DND-41 (cell line): ENCODE measurements at regions not wholly inside any gene's neighbourhood (a gene's known extent, or its start where the extent isn't known, plus 50 kb on each side); places are given as distances from the start of the nearest gene placed in this dataset.

Source experiments
- ATAC-seq: fragments of 200-7000 bp; cut with Tn5 transposase; 3 replicates; pipeline ENCODE4 v1.9.1; 2021; ENCODE audit warnings: low read depth; ENCODE audit not compliant: insufficient read depth
- DNase-seq: peaks from one replicate; pipeline ENCODE4 v3.0.0-alpha.2; 2020
- H2AFZ ChIP-seq: 2 replicates; pipeline ENCODE4 v1.6.0; 2012; ENCODE audit warnings: low read depth, low read length
- H3K27ac ChIP-seq: 2 replicates; pipeline ENCODE4 v1.5.1; 2012; ENCODE audit warnings: low read length, inconsistent platforms
- H3K27me3 ChIP-seq: fragments of 200-600 bp; sonication (generic); 2 replicates; pipeline ENCODE4 v1.6.0; 2012; ENCODE audit warnings: low read length, mild to moderate bottlenecking, inconsistent platforms; ENCODE audit not compliant: insufficient read depth, poor library complexity
- H3K36me3 ChIP-seq: 2 replicates; pipeline ENCODE4 v1.5.1; 2012; ENCODE audit warnings: low read length, inconsistent platforms; ENCODE audit not compliant: insufficient read depth
- H3K4me1 ChIP-seq: 2 replicates; pipeline ENCODE4 v1.5.1; 2012; ENCODE audit warnings: mild to moderate bottlenecking, low read length; ENCODE audit not compliant: insufficient read depth
- H3K4me2 ChIP-seq: 2 replicates; pipeline ENCODE4 v1.6.0; 2012; ENCODE audit warnings: mild to moderate bottlenecking, moderate library complexity, low read length, inconsistent platforms; ENCODE audit not compliant: insufficient read depth
- H3K4me3 ChIP-seq, 2 experiments: fragments of 200-600 bp in 1 of 2; shearing (Covaris generic) in 1 of 2; 2 replicates each; pipeline ENCODE4 v1.5.1; 2012 to 2016; ENCODE audit warnings: inconsistent platforms in 2 of 2, low read length in 2 of 2, mild to moderate bottlenecking in 2 of 2, low read depth in 1 of 2, moderate library complexity in 1 of 2
- H3K79me2 ChIP-seq: 2 replicates; pipeline ENCODE4 v1.6.0; 2012; ENCODE audit warnings: low read length, inconsistent platforms; ENCODE audit not compliant: insufficient read depth
- H3K9ac ChIP-seq: 2 replicates; pipeline ENCODE4 v1.6.0; 2012; ENCODE audit warnings: low read depth, mild to moderate bottlenecking, inconsistent platforms, low read length, moderate library complexity
- H3K9me3 ChIP-seq: 2 replicates; pipeline ENCODE4 v1.5.1; 2012; ENCODE audit warnings: low read length, moderate library complexity, mild to moderate bottlenecking, inconsistent platforms; ENCODE audit not compliant: insufficient read depth, severe bottlenecking
- H4K20me1 ChIP-seq: 2 replicates; pipeline ENCODE4 v1.6.0; 2012; ENCODE audit warnings: low read length; ENCODE audit not compliant: insufficient read depth
- EZH2 ChIP-seq: IDR thresholded peaks from 3 replicates; pipeline ENCODE4 v1.6.1; 2012; ENCODE audit warnings: borderline replicate concordance, low read depth, mild to moderate bottlenecking, moderate library complexity, low read length, inconsistent platforms; ENCODE audit not compliant: severe bottlenecking
- TF ChIP-seq, protein P1 (sequence below): IDR thresholded peaks from 2 replicates; pipeline ENCODE4 v1.5.1; 2012; ENCODE audit warnings: borderline replicate concordance, low read length, moderate library complexity, mild to moderate bottlenecking; ENCODE audit not compliant: poor library complexity, severe bottlenecking; ENCODE audit errors: extremely low read depth

DNA sequence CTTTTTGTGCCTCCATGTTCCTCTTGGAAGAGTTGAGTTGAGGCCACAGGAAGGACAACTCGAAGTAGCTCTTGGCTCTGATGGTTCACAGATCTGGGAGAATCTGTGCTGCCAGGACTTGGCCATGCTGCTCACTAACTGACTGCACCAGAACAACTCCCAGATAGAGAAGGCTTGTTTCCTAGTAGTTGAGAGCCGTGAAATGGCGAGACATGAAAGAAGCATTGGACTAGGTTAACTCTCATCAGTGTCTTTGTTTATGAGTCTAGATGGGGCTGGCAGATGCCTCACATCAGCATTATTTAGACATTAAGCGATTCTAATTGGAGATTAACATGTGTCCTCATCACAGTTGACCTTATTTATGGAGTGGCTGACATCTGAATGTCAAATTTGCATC, 92.9 kb upstream of the AGBL1 start:
- H3K9ac ChIP-seq = no peak overlapping the region
- no peaks in the 10 kb centered on the region for H3K79me2 ChIP-seq
- H3K4me1 ChIP-seq = no peaks in the 10 kb centered on the region
- TF ChIP-seq, protein P1, sequence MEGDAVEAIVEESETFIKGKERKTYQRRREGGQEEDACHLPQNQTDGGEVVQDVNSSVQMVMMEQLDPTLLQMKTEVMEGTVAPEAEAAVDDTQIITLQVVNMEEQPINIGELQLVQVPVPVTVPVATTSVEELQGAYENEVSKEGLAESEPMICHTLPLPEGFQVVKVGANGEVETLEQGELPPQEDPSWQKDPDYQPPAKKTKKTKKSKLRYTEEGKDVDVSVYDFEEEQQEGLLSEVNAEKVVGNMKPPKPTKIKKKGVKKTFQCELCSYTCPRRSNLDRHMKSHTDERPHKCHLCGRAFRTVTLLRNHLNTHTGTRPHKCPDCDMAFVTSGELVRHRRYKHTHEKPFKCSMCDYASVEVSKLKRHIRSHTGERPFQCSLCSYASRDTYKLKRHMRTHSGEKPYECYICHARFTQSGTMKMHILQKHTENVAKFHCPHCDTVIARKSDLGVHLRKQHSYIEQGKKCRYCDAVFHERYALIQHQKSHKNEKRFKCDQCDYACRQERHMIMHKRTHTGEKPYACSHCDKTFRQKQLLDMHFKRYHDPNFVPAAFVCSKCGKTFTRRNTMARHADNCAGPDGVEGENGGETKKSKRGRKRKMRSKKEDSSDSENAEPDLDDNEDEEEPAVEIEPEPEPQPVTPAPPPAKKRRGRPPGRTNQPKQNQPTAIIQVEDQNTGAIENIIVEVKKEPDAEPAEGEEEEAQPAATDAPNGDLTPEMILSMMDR = no peak
- no peak for TF ChIP-seq EZH2
- H3K27ac ChIP-seq = no peak overlapping the region
- no peaks in the 10 kb centered on the region for H3K36me3 ChIP-seq
- no peaks in the 10 kb centered on the region for H4K20me1 ChIP-seq
- no peaks in the 10 kb centered on the region for H3K9me3 ChIP-seq
- ATAC-seq (no peak), DNase-seq (no peak)
- no peak overlapping the region for H3K4me2 ChIP-seq
- no peaks in the 10 kb centered on the region for H3K27me3 ChIP-seq
- no peak overlapping the region for H3K4me3 ChIP-seq
- no peak overlapping the region for H2AFZ ChIP-seq

DNA sequence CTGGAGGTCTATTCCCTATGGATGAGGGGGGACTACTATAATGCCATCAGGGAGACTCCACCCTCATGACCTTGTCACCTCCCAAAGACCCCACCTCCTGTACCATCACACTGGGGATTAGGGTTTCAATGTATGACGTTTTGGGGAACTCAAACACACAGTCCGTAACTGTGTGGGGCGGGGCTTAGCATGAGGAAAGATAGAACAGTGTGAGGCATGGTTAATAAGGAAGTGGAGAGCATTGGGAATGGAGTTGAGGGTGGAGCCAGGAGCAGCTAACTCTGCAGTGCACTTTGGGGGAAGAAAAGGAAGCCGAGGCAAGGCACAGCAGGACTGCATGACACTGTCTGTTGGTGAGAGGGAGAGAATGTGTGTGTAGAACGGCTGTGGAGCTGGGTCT, 90.9 kb upstream of the AGBL1 start:
- no peaks in the 10 kb centered on the region for H3K4me1 ChIP-seq
- no peak overlapping the region for H3K27ac ChIP-seq
- no peak for DNase-seq
- H3K27me3 ChIP-seq = no peaks in the 10 kb centered on the region
- ATAC-seq = no peak
- H2AFZ ChIP-seq = no peak overlapping the region
- H3K36me3 ChIP-seq = no peaks in the 10 kb centered on the region
- H3K79me2 ChIP-seq = no peaks in the 10 kb centered on the region
- H3K9me3 ChIP-seq = no peaks in the 10 kb centered on the region
- no peak for TF ChIP-seq EZH2
- TF ChIP-seq, protein P1 = no peak
- no peaks in the 10 kb centered on the region for H4K20me1 ChIP-seq
- H3K4me2 ChIP-seq = no peak overlapping the region
- H3K9ac ChIP-seq = no peak overlapping the region
- no peak overlapping the region for H3K4me3 ChIP-seq

DNA sequence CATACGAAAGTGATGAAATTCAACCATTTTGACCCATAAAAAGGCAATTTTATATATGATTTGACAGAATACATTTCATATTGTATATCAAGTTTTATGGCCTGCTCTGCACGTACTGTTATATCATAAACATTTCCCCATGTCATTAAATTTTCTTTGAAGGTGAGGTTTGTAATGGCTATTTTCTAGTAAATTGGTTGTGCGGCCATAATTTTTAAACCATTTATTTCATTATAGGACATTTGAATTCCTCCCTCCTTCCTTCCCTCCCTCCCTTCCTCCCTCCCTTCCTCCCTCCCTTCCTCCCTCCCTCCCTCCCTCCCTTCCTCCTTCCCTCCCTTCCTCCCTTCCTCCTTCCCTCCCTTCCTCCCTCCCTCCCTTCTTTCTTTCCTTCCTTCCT, 87.4 kb upstream of the AGBL1 start:
- Histone ChIP-seq H3K4me2 (no peak overlapping the region), H3K36me3 (no peaks in the 10 kb centered on the region), H3K27me3 (no peaks in the 10 kb centered on the region), H3K4me3 (no peak overlapping the region), H2AFZ (no peak overlapping the region), H3K27ac (no peak overlapping the region), H3K9ac (no peak overlapping the region), H3K9me3 (no peaks in the 10 kb centered on the region), H3K79me2 (no peaks in the 10 kb centered on the region), H3K4me1 (no peaks in the 10 kb centered on the region), H4K20me1 (no peaks in the 10 kb centered on the region)
- ATAC-seq (no peak), DNase-seq (no peak)
- no peak for TF ChIP-seq EZH2
- TF ChIP-seq, protein P1 = no peak

DNA sequence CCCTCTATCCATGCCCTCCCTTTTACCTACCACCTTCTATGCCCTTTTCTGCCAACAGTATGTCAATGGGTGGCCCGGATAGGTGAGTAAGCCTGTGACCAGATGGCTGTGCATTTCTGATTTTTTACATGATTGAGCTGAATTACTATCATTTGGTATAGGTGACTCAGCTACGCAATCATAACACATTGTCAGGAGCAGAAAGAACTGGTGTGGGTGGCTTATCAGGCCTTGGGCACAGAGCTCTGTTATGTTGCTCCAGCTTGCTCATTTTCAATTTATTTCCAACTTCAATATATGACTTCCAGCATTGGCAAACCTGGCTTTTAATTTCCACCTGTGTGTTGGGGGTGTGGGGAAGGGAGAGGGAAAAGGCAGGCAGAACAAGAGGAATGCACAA, 86.6 kb upstream of the AGBL1 start:
- no peak overlapping the region for H3K9ac ChIP-seq
- no peaks in the 10 kb centered on the region for H4K20me1 ChIP-seq
- no peaks in the 10 kb centered on the region for H3K36me3 ChIP-seq
- no peak overlapping the region for H3K27ac ChIP-seq
- DNase-seq = no peak
- no peak for ATAC-seq
- H3K79me2 ChIP-seq = no peaks in the 10 kb centered on the region
- no peaks in the 10 kb centered on the region for H3K27me3 ChIP-seq
- no peak overlapping the region for H2AFZ ChIP-seq
- no peak overlapping the region for H3K4me2 ChIP-seq
- H3K9me3 ChIP-seq = no peaks in the 10 kb centered on the region
- H3K4me1 ChIP-seq = no peaks in the 10 kb centered on the region
- TF ChIP-seq, protein P1 = no peak
- no peak for TF ChIP-seq EZH2
- no peak overlapping the region for H3K4me3 ChIP-seq
